ENCODE measurements at regions not wholly inside any gene's neighbourhood (a gene's known extent, or its start where the extent isn't known, plus 50 kb on each side); places are given as distances from the start of the nearest gene placed in this dataset.

GRCh38 chr22:27128461-27129085 lies 471.2 kb downstream of the MIAT start:
- Histone ChIP-seq H3K79me2 (ENCODE audit: control insufficient read depth, insufficient read depth, low read length) (no peaks in the 10 kb centered on the region), H3K36me3 (ENCODE audit: control insufficient read depth in 2 of 2, extremely low read depth in 1 of 2, insufficient read depth in 2 of 2, low read length in 2 of 2) (no peaks in the 10 kb centered on the region), H4K20me1 (ENCODE audit: control insufficient read depth, extremely low read depth, insufficient read depth, low read length) (no peaks in the 10 kb centered on the region), H3K4me3 (ENCODE audit: control insufficient read depth in 2 of 3, extremely low read depth in 1 of 3, insufficient read depth in 2 of 3, low read depth in 1 of 3, low read length in 3 of 3) (no peak overlapping the region), H2AFZ (ENCODE audit: control insufficient read depth, low read length) (no peak overlapping the region), H3K27ac (ENCODE audit: control insufficient read depth, insufficient read depth, low read length) (peak overlapping the region; percentile 37), H3K9ac (ENCODE audit: control insufficient read depth, extremely low read depth, insufficient read depth, low read length) (no peak overlapping the region), H3K9me1 (ENCODE audit: control insufficient read depth, extremely low read depth, insufficient read depth, low read length) (no peaks in the 10 kb centered on the region), H3K4me2 (ENCODE audit: control insufficient read depth, extremely low read depth, insufficient read depth, low read depth, low read length) (peak overlapping the region; percentile 6), H3K9me3 (ENCODE audit: control insufficient read depth, low read depth, low read length) (no peaks in the 10 kb centered on the region), H3K4me1 (ENCODE audit: control insufficient read depth, extremely low read depth, insufficient read depth, low read length) (peaks cover 40% of the 10 kb centered on the region), H3K27me3 (ENCODE audit: control insufficient read depth, extremely low read depth, insufficient read depth, low read length) (no peaks in the 10 kb centered on the region)
- DNase-seq (ENCODE audit: low read depth, low spot score), result no peak
- TF ChIP-seq, protein P1, sequence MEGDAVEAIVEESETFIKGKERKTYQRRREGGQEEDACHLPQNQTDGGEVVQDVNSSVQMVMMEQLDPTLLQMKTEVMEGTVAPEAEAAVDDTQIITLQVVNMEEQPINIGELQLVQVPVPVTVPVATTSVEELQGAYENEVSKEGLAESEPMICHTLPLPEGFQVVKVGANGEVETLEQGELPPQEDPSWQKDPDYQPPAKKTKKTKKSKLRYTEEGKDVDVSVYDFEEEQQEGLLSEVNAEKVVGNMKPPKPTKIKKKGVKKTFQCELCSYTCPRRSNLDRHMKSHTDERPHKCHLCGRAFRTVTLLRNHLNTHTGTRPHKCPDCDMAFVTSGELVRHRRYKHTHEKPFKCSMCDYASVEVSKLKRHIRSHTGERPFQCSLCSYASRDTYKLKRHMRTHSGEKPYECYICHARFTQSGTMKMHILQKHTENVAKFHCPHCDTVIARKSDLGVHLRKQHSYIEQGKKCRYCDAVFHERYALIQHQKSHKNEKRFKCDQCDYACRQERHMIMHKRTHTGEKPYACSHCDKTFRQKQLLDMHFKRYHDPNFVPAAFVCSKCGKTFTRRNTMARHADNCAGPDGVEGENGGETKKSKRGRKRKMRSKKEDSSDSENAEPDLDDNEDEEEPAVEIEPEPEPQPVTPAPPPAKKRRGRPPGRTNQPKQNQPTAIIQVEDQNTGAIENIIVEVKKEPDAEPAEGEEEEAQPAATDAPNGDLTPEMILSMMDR (optimal IDR thresholded peaks at IDR 0.05 in 1 of 3, IDR thresholded peaks at IDR 0.05 in 1 of 3, conservative IDR thresholded peaks at IDR 0.05 in 1 of 3; ENCODE audit: extremely low read depth in 1 of 3, insufficient read depth in 2 of 3, low read length in 3 of 3), result no peak
- no peak for TF ChIP-seq EZH2 (IDR thresholded peaks at IDR 0.05; ENCODE audit: low read length)
- no peak for FAIRE-seq
- dilution Hi-C loops (cut with MboI; ENCODE audit: extremely low pct_ligation_motif_present, low sequenced_read_pairs), result no loop called here

DNA sequence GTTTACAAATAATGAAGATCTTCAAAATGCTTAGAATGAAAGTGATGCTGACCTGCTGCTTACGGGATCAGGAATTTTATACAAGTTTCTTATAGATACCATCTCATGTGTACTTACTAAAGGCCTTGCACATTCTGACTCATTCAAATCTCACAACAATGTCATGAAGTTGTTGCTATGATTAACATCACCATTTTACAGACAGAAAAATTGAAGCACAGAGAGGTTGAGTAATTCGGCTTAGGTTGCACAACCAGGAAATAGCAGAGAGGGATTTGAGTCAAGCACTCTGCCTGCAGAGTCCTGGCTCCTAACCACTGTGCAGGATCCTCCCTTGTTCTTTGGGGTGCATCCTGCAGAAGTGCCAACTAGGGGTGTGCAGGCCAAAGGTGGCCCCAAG lies 471.9 kb downstream of the MIAT start:
- H4K20me1 ChIP-seq (ENCODE audit: control insufficient read depth, extremely low read depth, insufficient read depth, low read length), result no peaks in the 10 kb centered on the region
- no peak overlapping the region for H3K4me3 ChIP-seq (ENCODE audit: control insufficient read depth in 2 of 3, extremely low read depth in 1 of 3, insufficient read depth in 2 of 3, low read depth in 1 of 3, low read length in 3 of 3)
- no peak overlapping the region for H2AFZ ChIP-seq (ENCODE audit: control insufficient read depth, low read length)
- FAIRE-seq (peak; percentile 94), DNase-seq (ENCODE audit: low read depth, low spot score) (peak; percentile 76)
- H3K4me2 ChIP-seq (ENCODE audit: control insufficient read depth, extremely low read depth, insufficient read depth, low read depth, low read length), result peak overlapping the region; percentile 6
- dilution Hi-C loops (cut with MboI; ENCODE audit: extremely low pct_ligation_motif_present, low sequenced_read_pairs), result no loop called here
- H3K36me3 ChIP-seq (ENCODE audit: control insufficient read depth in 2 of 2, extremely low read depth in 1 of 2, insufficient read depth in 2 of 2, low read length in 2 of 2), result no peaks in the 10 kb centered on the region
- no peaks in the 10 kb centered on the region for H3K9me3 ChIP-seq (ENCODE audit: control insufficient read depth, low read depth, low read length)
- H3K27me3 ChIP-seq (ENCODE audit: control insufficient read depth, extremely low read depth, insufficient read depth, low read length), result no peaks in the 10 kb centered on the region
- H3K9me1 ChIP-seq (ENCODE audit: control insufficient read depth, extremely low read depth, insufficient read depth, low read length), result no peaks in the 10 kb centered on the region
- H3K79me2 ChIP-seq (ENCODE audit: control insufficient read depth, insufficient read depth, low read length), result no peaks in the 10 kb centered on the region
- TF ChIP-seq, protein P1 (optimal IDR thresholded peaks at IDR 0.05 in 1 of 3, IDR thresholded peaks at IDR 0.05 in 1 of 3, conservative IDR thresholded peaks at IDR 0.05 in 1 of 3; ENCODE audit: extremely low read depth in 1 of 3, insufficient read depth in 2 of 3, low read length in 3 of 3), result no peak
- no peak for TF ChIP-seq EZH2 (IDR thresholded peaks at IDR 0.05; ENCODE audit: low read length)
- H3K4me1 ChIP-seq (ENCODE audit: control insufficient read depth, extremely low read depth, insufficient read depth, low read length), result peaks cover 41% of the 10 kb centered on the region
- no peak overlapping the region for H3K9ac ChIP-seq (ENCODE audit: control insufficient read depth, extremely low read depth, insufficient read depth, low read length)
- peak overlapping the region; percentile 37 for H3K27ac ChIP-seq (ENCODE audit: control insufficient read depth, insufficient read depth, low read length)

Measured in keratinocyte (primary cell).